GM12878 (cell line): ENCODE measurements at regions not wholly inside any gene's neighbourhood (a gene's known extent, or its start where the extent isn't known, plus 50 kb on each side); places are given as distances from the start of the nearest gene placed in this dataset.

ENCODE experiments used
- CHD2 ChIP-seq: IDR thresholded peaks from 2 replicates; pipeline ENCODE4 v1.6.1; 2011; ENCODE audit warnings: low read depth, low read length, improper control_type of control experiment, borderline replicate concordance
- EZH2 ChIP-seq: IDR thresholded peaks from 2 replicates; pipeline ENCODE4 v1.6.1; 2012; ENCODE audit warnings: low read depth, mild to moderate bottlenecking, control low read depth, inconsistent platforms, low read length, borderline replicate concordance; ENCODE audit not compliant: control insufficient read depth
- FOXM1 ChIP-seq: IDR thresholded peaks from 2 replicates; pipeline ENCODE4 v1.6.1; 2012; ENCODE audit warnings: low read depth, mild to moderate bottlenecking, inconsistent platforms, low read length, moderate library complexity
- GABPA ChIP-seq: IDR thresholded peaks from 2 replicates; pipeline ENCODE4 v1.6.1; 2014; ENCODE audit warnings: antibody characterized with exemption, low read depth, mild to moderate bottlenecking, inconsistent platforms
- HDAC6 ChIP-seq: fragments of 200-600 bp; sonication (generic); IDR thresholded peaks from one replicate; pipeline ENCODE4 v1.8.0; 2017; ENCODE audit warnings: antibody characterized with exemption; ENCODE audit not compliant: unreplicated experiment
- POLR2AphosphoS2 ChIP-seq: IDR thresholded peaks from 2 replicates; pipeline ENCODE4 v1.6.1; 2011; ENCODE audit warnings: low read depth, mild to moderate bottlenecking, low read length, improper control_type of control experiment, moderate library complexity
- RB1 ChIP-seq: fragments of 450-650 bp; formaldehyde crosslinking; IDR thresholded peaks from 2 replicates; pipeline ENCODE4 v1.6.1; 2017; ENCODE audit warnings: mild to moderate bottlenecking, borderline replicate concordance
- SMC3 ChIP-seq: IDR thresholded peaks from 2 replicates; pipeline ENCODE4 v1.6.1; 2011; ENCODE audit warnings: low read length, improper control_type of control experiment, borderline replicate concordance
- SP1 ChIP-seq: IDR thresholded peaks from one replicate; pipeline ENCODE4 v1.6.1; 2011; ENCODE audit warnings: low read depth, low read length
- SUZ12 ChIP-seq: fragments of 200-600 bp; sonication (generic); IDR thresholded peaks from one replicate; pipeline ENCODE4 v1.6.1; 2018; ENCODE audit warnings: antibody characterized with exemption, mild to moderate bottlenecking; ENCODE audit not compliant: unreplicated experiment
- TAF1 ChIP-seq: IDR thresholded peaks from 2 replicates; pipeline ENCODE4 v1.6.1; 2011; ENCODE audit warnings: mild to moderate bottlenecking, low read depth, low read length, borderline replicate concordance
- TF ChIP-seq, protein P1 (sequence below): IDR thresholded peaks from 2 replicates; pipeline ENCODE4 v1.6.1; 2012; ENCODE audit warnings: low read depth, low read length, improper control_type of control experiment
- TF ChIP-seq, protein P2 (sequence below), 3 experiments: IDR thresholded peaks in 2 of 3; conservative IDR thresholded peaks in 1 of 3; 2 replicates each; pipeline ENCODE4 v1.5.1; 2011; ENCODE audit warnings: low read depth in 3 of 3, low read length in 3 of 3, mild to moderate bottlenecking in 3 of 3, control low read depth in 2 of 3, moderate library complexity in 2 of 3, inconsistent platforms in 1 of 3, mixed read lengths in 1 of 3; ENCODE audit not compliant: control insufficient read depth in 2 of 3, insufficient read depth in 1 of 3; ENCODE audit errors: extremely low read depth in 1 of 3

DNA sequence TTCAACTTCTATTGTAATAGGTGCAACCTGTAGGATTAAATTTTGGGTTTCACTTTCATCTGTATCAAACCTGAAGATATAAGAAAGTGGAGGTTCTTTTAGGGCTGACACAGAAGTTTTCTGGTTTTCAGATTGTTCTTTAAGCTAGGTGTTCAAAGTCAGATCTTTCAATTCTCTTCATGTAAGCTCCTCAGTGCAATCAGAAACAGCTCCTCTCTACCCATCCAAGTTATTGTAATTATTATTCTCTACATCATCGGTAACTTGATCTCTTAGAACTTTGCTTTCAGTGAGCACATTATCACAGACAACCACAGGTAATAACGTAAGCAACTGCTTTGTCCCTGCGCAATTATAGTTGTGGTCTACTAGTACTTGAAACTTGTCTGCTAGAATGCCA lies 179.4 kb downstream of the MYCN start:
- TF ChIP-seq, protein P1, sequence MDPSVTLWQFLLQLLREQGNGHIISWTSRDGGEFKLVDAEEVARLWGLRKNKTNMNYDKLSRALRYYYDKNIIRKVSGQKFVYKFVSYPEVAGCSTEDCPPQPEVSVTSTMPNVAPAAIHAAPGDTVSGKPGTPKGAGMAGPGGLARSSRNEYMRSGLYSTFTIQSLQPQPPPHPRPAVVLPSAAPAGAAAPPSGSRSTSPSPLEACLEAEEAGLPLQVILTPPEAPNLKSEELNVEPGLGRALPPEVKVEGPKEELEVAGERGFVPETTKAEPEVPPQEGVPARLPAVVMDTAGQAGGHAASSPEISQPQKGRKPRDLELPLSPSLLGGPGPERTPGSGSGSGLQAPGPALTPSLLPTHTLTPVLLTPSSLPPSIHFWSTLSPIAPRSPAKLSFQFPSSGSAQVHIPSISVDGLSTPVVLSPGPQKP: no peak
- TF ChIP-seq SP1: no peak
- no peak for TF ChIP-seq SMC3
- TF ChIP-seq HDAC6: no peak
- TF ChIP-seq EZH2: no peak
- no peak for TF ChIP-seq TAF1
- TF ChIP-seq CHD2: no peak
- TF ChIP-seq, protein P2, sequence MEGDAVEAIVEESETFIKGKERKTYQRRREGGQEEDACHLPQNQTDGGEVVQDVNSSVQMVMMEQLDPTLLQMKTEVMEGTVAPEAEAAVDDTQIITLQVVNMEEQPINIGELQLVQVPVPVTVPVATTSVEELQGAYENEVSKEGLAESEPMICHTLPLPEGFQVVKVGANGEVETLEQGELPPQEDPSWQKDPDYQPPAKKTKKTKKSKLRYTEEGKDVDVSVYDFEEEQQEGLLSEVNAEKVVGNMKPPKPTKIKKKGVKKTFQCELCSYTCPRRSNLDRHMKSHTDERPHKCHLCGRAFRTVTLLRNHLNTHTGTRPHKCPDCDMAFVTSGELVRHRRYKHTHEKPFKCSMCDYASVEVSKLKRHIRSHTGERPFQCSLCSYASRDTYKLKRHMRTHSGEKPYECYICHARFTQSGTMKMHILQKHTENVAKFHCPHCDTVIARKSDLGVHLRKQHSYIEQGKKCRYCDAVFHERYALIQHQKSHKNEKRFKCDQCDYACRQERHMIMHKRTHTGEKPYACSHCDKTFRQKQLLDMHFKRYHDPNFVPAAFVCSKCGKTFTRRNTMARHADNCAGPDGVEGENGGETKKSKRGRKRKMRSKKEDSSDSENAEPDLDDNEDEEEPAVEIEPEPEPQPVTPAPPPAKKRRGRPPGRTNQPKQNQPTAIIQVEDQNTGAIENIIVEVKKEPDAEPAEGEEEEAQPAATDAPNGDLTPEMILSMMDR (IDR thresholded peaks at IDR 0.05 in 2 of 3, conservative IDR thresholded peaks at IDR 0.05 in 1 of 3; ENCODE audit: control insufficient read depth in 2 of 3, extremely low read depth in 1 of 3, insufficient read depth in 1 of 3, low read depth in 3 of 3, low read length in 3 of 3): no peak
- no peak for TF ChIP-seq RB1
- TF ChIP-seq GABPA: no peak
- TF ChIP-seq POLR2AphosphoS2: no peak
- no peak for TF ChIP-seq FOXM1
- no peak for TF ChIP-seq SUZ12
